PFSK-1 (cell line): ENCODE measurements at regions not wholly inside any gene's neighbourhood (a gene's known extent, or its start where the extent isn't known, plus 50 kb on each side); places are given as distances from the start of the nearest gene placed in this dataset.

Experiments
- FOXP2 ChIP-seq: optimal IDR thresholded peaks from 2 replicates; pipeline ENCODE3; 2011; ENCODE audit warnings: borderline replicate concordance, control low read depth, inconsistent platforms; ENCODE audit not compliant: insufficient read depth; ENCODE audit errors: extremely low read length, extremely low read depth
- POLR2AphosphoS5 ChIP-seq: IDR thresholded peaks from 2 replicates; pipeline ENCODE4 v1.6.1; 2012; ENCODE audit warnings: low read depth, mild to moderate bottlenecking, control low read depth, low read length, moderate library complexity
- SIN3A ChIP-seq: IDR thresholded peaks from 2 replicates; pipeline ENCODE4 v1.6.1; 2012; ENCODE audit warnings: mild to moderate bottlenecking, low read length, moderate library complexity, borderline replicate concordance; ENCODE audit not compliant: insufficient read depth
- TF ChIP-seq, protein P1 (sequence below), 2 experiments: IDR thresholded peaks; 2 replicates each; pipeline versions ENCODE4 v1.6.1 to v1.8.0; 2011 to 2012; ENCODE audit warnings: low read depth in 2 of 2, low read length in 2 of 2, control low read depth in 1 of 2, inconsistent platforms in 1 of 2, mild to moderate bottlenecking in 1 of 2, moderate library complexity in 1 of 2; ENCODE audit not compliant: insufficient read depth in 1 of 2

DNA sequence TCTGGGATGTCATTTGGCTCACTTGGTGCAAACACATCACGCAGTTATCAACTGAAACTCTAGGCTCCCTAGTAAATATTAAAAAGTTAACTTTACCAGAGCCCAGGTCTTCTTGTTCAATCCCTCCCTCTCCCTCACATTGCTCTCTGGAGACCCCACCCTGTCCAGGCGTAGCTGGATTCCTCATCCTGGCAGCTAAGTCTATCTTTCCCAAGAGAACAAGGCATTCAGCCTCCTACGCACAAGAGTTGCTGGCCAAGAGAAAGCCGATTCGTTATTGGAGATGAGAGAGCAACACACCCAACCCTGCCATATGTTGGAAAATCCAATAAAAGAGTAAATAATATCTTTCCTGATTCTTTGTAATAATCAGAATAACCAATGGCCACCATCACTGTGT is 117.9 kb downstream of the SLC30A10 start:
- TF ChIP-seq POLR2AphosphoS5 (no peak), SIN3A (no peak), FOXP2 (no peak)
- TF ChIP-seq, protein P1, sequence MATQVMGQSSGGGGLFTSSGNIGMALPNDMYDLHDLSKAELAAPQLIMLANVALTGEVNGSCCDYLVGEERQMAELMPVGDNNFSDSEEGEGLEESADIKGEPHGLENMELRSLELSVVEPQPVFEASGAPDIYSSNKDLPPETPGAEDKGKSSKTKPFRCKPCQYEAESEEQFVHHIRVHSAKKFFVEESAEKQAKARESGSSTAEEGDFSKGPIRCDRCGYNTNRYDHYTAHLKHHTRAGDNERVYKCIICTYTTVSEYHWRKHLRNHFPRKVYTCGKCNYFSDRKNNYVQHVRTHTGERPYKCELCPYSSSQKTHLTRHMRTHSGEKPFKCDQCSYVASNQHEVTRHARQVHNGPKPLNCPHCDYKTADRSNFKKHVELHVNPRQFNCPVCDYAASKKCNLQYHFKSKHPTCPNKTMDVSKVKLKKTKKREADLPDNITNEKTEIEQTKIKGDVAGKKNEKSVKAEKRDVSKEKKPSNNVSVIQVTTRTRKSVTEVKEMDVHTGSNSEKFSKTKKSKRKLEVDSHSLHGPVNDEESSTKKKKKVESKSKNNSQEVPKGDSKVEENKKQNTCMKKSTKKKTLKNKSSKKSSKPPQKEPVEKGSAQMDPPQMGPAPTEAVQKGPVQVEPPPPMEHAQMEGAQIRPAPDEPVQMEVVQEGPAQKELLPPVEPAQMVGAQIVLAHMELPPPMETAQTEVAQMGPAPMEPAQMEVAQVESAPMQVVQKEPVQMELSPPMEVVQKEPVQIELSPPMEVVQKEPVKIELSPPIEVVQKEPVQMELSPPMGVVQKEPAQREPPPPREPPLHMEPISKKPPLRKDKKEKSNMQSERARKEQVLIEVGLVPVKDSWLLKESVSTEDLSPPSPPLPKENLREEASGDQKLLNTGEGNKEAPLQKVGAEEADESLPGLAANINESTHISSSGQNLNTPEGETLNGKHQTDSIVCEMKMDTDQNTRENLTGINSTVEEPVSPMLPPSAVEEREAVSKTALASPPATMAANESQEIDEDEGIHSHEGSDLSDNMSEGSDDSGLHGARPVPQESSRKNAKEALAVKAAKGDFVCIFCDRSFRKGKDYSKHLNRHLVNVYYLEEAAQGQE (IDR thresholded peaks at IDR 0.05; ENCODE audit: insufficient read depth in 1 of 2, low read depth in 2 of 2, low read length in 2 of 2), result no peak
